Peyer's patch (tissue), 4 donors: ENCODE measurements at regions not wholly inside any gene's neighbourhood (a gene's known extent, or its start where the extent isn't known, plus 50 kb on each side); places are given as distances from the start of the nearest gene placed in this dataset.
"Not testable (repeated sequence)": the region's sequence is repeated elsewhere in the genome, so short reads cannot be mapped to it uniquely, and the experiment has no call there.

ENCODE experiments used
- DNase-seq, 3 donors: peaks; one replicate each; pipeline ENCODE4 v3.0.0-alpha.2; 2017 to 2019
- H3K27ac ChIP-seq, 4 donors: fragments of 200-600 bp; sonication (generic); one replicate each; pipeline ENCODE4 v1.5.1; 2016 to 2019
- H3K27me3 ChIP-seq, 2 donors: fragments of 200-600 bp; sonication (generic); one replicate each; pipeline ENCODE4 v1.5.1; 2019
- H3K36me3 ChIP-seq, 3 donors: fragments of 200-600 bp; sonication (generic); one replicate each; pipeline ENCODE4 v1.5.1; 2016 to 2019
- H3K4me1 ChIP-seq, 4 donors: fragments of 200-600 bp; sonication (generic); one replicate each; pipeline ENCODE4 v1.5.1; 2016 to 2019
- H3K4me3 ChIP-seq, 4 donors: fragments of 200-600 bp; sonication (generic); 1 replicate in 3 of 4; 2 replicates in 1 of 4; pipeline ENCODE4 v1.5.1; 2016 to 2019; ENCODE audit warnings: mild to moderate bottlenecking in 1 of 4
- H3K9me3 ChIP-seq, 4 donors: fragments of 200-600 bp; sonication (generic); one replicate each; pipeline ENCODE4 v1.5.1; 2016 to 2019; ENCODE audit warnings: mild to moderate bottlenecking in 1 of 4
- CTCF ChIP-seq, 6 experiments: fragments of 450-650 bp in 4 of 6; fragments of 200-600 bp in 2 of 6; sonication (generic) in 1 of 6; IDR thresholded peaks; one replicate each; pipeline ENCODE4 v1.5.1; 2017 to 2019; ENCODE audit warnings: antibody characterized with exemption in 6 of 6, mild to moderate bottlenecking in 3 of 6, moderate library complexity in 1 of 6
- POLR2A ChIP-seq, 2 donors: fragments of 450-650 bp; IDR thresholded peaks; one replicate each; pipeline ENCODE4 v1.5.1; 2017; ENCODE audit warnings: antibody characterized with exemption in 2 of 2, mild to moderate bottlenecking in 2 of 2, moderate library complexity in 2 of 2

- H3K36me3 ChIP-seq = no peaks in the 10 kb centered on the region
- no peaks in the 10 kb centered on the region for H3K27me3 ChIP-seq
- no peak for TF ChIP-seq POLR2A (IDR thresholded peaks at IDR 0.05)
Observed at GRCh38 chr7:148515728-148516695, 74.6 kb upstream of the C7orf33 start.

GRCh38 chr7:148519386-148519785, 71.2 kb upstream of the C7orf33 start:
- not testable (repeated sequence) for H3K4me1 ChIP-seq, H3K27ac ChIP-seq, H3K9me3 ChIP-seq, H3K4me3 ChIP-seq, DNase-seq, H3K27me3 ChIP-seq, H3K36me3 ChIP-seq

More at GRCh38 chr7:148515728-148516695, 74.6 kb upstream of the C7orf33 start:
- Histone ChIP-seq H3K4me3 (no peak overlapping the region), H3K27ac (no peak overlapping the region), H3K4me1 (no peaks in the 10 kb centered on the region), H3K9me3 (no peaks in the 10 kb centered on the region)
- DNase-seq = no peak

GRCh38 chr7:148521271-148521670, 69.3 kb upstream of the C7orf33 start:
- Histone ChIP-seq H3K4me3 (no peak overlapping the region), H3K27me3 (no peaks in the 10 kb centered on the region), H3K27ac (no peak overlapping the region), H3K4me1 (no peaks in the 10 kb centered on the region), H3K9me3 (no peaks in the 10 kb centered on the region), H3K36me3 (no peaks in the 10 kb centered on the region)
- no peak for DNase-seq
- TF ChIP-seq CTCF (IDR thresholded peaks at IDR 0.05) (no peak), POLR2A (IDR thresholded peaks at IDR 0.05) (no peak)

GRCh38 chr7:148523550-148523949, 67.0 kb upstream of the C7orf33 start:
- TF ChIP-seq CTCF (IDR thresholded peaks at IDR 0.05) = no peak
- TF ChIP-seq POLR2A (IDR thresholded peaks at IDR 0.05) = no peak
- H3K4me3 ChIP-seq = no peak overlapping the region
- H3K4me1 ChIP-seq = no peaks in the 10 kb centered on the region
- DNase-seq = no peak
- no peaks in the 10 kb centered on the region for H3K27me3 ChIP-seq
- no peaks in the 10 kb centered on the region for H3K36me3 ChIP-seq
- no peaks in the 10 kb centered on the region for H3K9me3 ChIP-seq
- no peak overlapping the region for H3K27ac ChIP-seq

- no peaks in the 10 kb centered on the region for H3K27me3 ChIP-seq
- H3K9me3 ChIP-seq = no peaks in the 10 kb centered on the region
- H3K4me3 ChIP-seq = no peak overlapping the region
- H3K4me1 ChIP-seq = no peaks in the 10 kb centered on the region
- DNase-seq = no peak
- no peaks in the 10 kb centered on the region for H3K36me3 ChIP-seq
- TF ChIP-seq POLR2A (IDR thresholded peaks at IDR 0.05) (no peak), CTCF (IDR thresholded peaks at IDR 0.05) (no peak)
- H3K27ac ChIP-seq = no peak overlapping the region
Observed at GRCh38 chr7:148524479-148525224, 65.9 kb upstream of the C7orf33 start.

- Histone ChIP-seq H3K27ac (no peak overlapping the region), H3K4me1 (no peaks in the 10 kb centered on the region), H3K36me3 (no peaks in the 10 kb centered on the region), H3K4me3 (no peak overlapping the region), H3K27me3 (no peaks in the 10 kb centered on the region), H3K9me3 (no peaks in the 10 kb centered on the region)
- no peak for TF ChIP-seq POLR2A (IDR thresholded peaks at IDR 0.05)
- TF ChIP-seq CTCF (IDR thresholded peaks at IDR 0.05) = peak; percentile 35 to 87 (median 76)
- DNase-seq = peak; percentile 77 to 94 (median 88)
Observed at GRCh38 chr7:148527717-148528168, 62.8 kb upstream of the C7orf33 start.
